ENCODE measurements at regions not wholly inside any gene's neighbourhood (a gene's known extent, or its start where the extent isn't known, plus 50 kb on each side); places are given as distances from the start of the nearest gene placed in this dataset.
"Not testable (repeated sequence)": the region's sequence is repeated elsewhere in the genome, so short reads cannot be mapped to it uniquely, and the experiment has no call there.

DNA sequence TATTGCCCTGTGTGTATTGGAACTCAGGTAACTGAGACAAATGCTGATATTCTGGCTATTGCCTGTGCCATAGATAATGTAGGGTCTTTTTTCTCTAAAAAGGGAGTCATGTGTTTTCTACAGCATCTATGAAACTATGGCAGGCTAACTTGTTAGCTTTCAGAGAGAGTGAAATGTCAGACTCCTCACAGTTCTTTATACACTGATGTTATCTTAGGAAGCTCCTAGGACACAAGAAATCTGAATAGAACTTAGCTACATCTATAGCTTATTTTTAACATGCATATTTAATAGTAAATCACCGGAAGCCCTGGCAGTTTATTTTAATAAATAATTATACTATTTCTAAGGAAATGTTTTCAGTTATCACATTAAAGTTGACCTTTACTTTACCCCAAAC, 369.6 kb downstream of the NAF1 start:
- in situ Hi-C loops (cut with HindIII; ENCODE audit: low pct_unique_long_range_greater_than_20kb, low sequenced_read_pairs) = no loop called here
- DNase-seq (ENCODE audit: low read depth, low spot score) = no peak

DNA sequence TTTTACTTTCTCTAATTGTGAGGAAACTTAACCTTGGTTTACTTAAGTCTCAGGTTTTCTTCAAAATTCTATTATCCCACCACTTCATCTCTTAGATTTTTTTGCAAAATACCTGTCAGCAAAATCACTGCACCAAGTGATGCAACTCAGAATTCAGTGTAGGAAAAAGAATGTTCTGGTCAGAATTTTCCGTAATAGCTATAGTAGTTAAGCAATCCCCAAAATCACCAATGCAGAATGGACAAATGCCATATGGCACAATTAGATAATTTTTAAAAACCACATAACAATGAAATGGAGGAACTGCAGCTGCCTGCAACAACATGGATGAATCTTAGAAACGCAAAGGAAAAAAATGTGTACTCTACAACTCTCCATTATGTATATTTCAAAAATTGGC, 373.1 kb downstream of the NAF1 start:
- in situ Hi-C loops (cut with HindIII; ENCODE audit: low pct_unique_long_range_greater_than_20kb, low sequenced_read_pairs) = no loop called here
- no peak for DNase-seq (ENCODE audit: low read depth, low spot score)

DNA sequence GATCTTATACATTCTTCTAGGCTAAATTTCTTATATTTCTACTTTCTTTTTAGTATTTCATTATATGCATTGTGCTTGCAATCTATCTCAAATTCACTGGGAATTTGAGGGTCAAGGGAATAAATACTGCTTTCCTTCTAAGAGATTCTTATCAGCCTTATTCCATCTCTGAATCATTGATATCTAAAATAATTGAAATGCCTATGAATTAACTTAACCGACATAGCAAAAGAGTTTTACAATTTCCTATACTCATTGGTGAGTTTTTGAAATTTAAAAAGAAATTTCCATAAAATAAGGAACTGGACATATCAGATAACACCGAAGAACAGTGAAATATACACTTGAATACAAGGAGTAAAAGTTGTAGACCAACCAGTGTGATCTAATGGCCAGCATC, 373.7 kb downstream of the NAF1 start:
- in situ Hi-C loops (cut with HindIII; ENCODE audit: low pct_unique_long_range_greater_than_20kb, low sequenced_read_pairs) = no loop called here
- no peak for DNase-seq (ENCODE audit: low read depth, low spot score)

DNA sequence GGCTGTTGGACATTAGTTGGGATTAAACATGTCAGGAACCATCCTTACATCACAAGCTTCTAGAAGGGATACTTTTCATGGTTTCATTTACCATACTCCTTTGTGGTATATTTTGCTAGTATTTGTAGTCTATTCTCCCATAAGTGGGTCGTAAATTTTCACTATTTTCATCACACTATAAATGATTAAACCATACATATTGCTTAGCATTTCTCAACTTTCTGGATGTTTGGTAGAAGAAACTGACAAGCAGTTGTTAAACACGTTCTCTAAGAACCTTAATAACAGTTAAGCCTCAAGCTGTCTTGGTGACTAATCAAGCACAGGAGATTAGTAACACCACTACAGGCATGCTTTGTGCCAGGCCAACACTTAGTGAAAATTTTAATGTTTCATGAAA, 375.5 kb downstream of the NAF1 start:
- in situ Hi-C loops (cut with HindIII; ENCODE audit: low pct_unique_long_range_greater_than_20kb, low sequenced_read_pairs) = no loop called here
- no peak for DNase-seq (ENCODE audit: low read depth, low spot score)

DNA sequence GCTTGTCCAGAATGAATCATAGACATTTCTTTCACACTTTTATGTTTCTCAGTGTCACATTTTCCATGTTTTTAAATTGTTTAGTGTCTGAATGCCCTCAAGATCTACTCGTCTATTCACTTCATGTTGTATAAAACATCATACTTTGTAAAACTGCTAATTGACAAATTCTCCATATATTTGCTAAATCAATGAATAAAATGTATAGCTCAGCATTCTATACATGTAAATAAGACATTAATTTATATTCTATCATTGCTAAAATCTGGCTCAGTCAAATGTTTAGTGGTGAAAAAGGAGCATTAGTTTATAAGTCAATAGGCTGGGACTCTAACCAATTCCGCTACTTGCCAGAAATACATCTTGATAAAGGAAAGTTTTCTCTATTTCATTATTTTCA, 379.6 kb downstream of the NAF1 start:
- in situ Hi-C loops (cut with HindIII; ENCODE audit: low pct_unique_long_range_greater_than_20kb, low sequenced_read_pairs) = no loop called here
- no peak for DNase-seq (ENCODE audit: low read depth, low spot score)

DNA sequence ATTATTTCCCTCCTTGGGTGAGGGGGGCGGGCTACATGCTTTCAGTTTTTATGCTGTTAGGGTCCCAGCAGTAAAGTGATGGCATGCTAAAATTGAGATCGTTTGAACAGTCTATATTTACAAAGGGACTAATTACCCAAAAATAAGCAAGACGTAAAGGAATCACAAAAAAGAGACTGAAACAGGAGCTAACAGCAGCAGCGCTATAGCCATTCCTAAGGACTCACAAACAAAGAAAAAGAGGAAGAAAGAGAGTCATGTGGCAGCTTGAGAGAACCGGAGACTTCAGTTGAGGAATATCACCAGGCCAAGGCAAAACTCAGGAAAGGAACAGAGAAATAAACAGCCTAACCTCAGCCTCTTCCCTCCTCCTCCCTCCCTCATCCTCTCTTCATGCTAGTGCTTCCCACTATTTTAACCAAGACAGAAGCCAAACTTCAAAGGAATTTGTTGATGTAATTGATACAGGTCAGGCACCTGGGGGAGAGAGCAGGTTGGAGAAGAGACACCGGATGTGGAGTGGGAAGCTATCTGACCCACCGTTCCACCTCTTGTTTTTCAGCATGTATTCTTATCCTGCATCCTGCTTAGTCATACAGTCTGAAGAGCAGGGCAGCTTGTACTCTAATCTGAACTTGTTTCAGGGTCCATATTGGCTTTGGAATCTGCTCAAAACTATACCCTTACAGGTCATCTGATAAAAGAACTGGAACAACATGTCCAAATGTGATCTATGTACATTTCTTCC, 383.7 kb downstream of the NAF1 start:
- in situ Hi-C loops (cut with HindIII; ENCODE audit: low pct_unique_long_range_greater_than_20kb, low sequenced_read_pairs) = no loop called here
- no peak for DNase-seq (ENCODE audit: low read depth, low spot score)

DNA sequence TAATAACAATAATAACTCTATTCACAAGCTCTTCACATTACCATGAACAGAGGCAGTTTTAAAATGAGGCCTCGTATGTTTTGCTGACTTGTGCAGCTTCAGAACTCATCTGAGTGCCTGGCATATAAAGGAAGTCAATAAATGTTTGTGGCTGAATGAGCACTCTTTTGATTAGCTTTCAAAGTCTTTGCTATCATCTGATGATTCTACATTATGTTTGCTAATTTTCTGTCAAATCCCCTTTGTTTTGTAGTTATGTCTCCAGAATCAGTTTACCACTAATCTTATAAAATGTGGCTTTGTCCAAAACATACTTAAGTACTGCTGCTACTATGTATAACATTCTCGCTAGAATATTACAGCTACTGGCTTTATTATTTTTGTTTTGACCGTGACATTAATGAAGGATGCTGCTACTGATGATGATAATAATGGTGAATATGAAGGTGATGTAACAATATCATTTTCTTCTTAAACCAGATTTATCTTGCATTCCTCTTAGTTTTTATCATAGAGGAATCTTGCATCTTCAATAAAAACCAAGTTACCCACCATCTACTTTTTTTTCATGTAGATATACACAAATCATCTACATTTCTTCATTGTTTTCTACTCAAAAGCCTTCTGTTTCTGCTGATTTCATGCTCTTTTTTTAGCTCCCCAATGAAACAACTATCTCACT, 384.5 kb downstream of the NAF1 start:
- in situ Hi-C loops (cut with HindIII; ENCODE audit: low pct_unique_long_range_greater_than_20kb, low sequenced_read_pairs) = no loop called here
- DNase-seq (ENCODE audit: low read depth, low spot score) = no peak

DNA sequence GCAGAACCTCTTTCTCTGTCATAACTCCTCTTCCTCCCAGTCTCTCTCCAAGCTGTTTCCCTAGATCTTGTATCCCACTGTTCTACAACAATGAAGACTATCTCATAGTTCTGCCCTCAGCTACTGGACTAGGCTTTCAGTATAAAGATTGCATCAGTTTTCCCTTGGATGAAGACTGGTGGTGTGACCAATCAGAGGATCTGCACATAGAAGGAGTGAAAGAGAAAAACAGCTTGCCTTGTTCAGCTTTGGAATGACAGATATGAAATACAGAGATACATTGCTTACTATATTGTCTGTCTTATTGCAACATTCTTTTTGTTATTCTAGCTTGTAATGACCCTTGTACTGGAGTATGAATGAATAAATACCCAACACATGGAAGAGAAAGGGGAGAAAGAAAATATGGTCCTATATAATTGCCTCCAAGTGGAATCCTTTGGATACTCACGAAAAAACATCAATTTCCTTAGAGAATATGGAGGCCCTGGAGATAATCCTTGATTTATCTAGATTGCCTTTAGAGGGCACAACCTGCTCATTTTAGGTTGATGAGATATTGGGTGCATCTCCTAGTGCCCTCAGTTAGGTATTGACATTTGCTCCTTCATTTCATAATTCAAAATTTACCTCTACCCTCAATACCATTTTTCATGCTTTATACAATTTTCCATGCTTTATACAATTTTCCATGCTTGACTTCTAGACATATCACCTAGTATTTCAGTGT, 395.8 kb downstream of the NAF1 start:
- in situ Hi-C loops (cut with HindIII; ENCODE audit: low pct_unique_long_range_greater_than_20kb, low sequenced_read_pairs) = no loop called here
- peak; percentile 3 for DNase-seq (ENCODE audit: low read depth, low spot score)

DNA sequence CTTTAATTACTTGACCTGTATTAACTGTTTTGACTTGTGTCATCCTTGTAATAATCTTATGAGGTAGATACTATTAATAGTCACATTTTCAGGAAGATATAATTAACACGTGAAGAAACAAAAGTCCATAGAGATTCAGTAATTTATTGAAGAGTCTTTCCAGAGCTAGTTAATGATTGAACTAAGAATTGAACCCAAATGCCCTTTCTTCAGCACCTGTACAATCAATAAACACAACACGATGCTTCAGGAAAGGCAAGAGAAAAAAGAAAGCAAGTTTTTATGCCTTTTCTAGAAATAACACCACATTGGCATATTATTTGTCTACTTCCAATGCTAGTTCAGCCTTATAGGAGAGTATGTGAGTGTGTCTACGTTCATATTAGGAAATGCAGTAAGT, 399.6 kb downstream of the NAF1 start:
- in situ Hi-C loops (cut with HindIII; ENCODE audit: low pct_unique_long_range_greater_than_20kb, low sequenced_read_pairs) = no loop called here
- DNase-seq (ENCODE audit: low read depth, low spot score) = no peak

DNA sequence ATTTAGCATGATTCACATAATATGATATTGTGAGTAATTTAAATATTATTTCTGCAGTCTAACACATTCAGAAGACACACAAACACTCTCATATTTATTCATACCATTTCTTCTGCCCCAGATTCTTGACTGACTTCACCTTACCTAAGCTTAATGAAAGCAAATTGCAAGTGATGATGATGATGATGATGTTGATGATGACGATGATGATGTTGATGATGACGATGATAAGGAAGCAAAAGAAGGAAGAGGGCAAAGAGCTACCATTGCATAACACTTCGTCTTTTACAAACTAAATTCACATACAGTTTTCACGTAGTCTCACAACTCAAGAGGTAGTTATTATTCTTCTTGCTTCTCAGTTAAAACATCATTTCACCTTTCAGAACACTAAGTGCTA, 404.7 kb downstream of the NAF1 start:
- in situ Hi-C loops (cut with HindIII; ENCODE audit: low pct_unique_long_range_greater_than_20kb, low sequenced_read_pairs) = no loop called here
- DNase-seq (ENCODE audit: low read depth, low spot score) = no peak

DNA sequence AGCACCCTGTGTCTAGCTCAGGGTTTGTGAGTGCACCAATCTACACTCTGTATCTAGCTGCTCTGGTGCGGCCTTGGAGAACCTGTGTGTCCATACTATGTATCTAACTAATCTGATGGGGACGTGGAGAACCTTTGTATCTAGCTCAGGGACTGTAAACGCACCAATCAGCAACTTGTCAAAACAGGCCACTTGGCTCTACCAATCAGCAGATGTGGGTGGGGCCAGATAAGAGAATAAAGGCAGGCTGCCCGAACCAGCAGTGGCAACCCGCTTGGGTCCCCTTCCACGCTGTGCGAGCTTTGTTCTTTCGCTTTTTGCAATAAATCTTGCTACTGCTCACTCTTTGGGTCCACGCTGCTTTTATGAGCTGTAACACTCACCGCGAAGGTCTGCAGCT, 426.5 kb downstream of the NAF1 start:
- in situ Hi-C loops (cut with HindIII; ENCODE audit: low pct_unique_long_range_greater_than_20kb, low sequenced_read_pairs); DNase-seq (ENCODE audit: low read depth, low spot score): not testable (repeated sequence)

DNA sequence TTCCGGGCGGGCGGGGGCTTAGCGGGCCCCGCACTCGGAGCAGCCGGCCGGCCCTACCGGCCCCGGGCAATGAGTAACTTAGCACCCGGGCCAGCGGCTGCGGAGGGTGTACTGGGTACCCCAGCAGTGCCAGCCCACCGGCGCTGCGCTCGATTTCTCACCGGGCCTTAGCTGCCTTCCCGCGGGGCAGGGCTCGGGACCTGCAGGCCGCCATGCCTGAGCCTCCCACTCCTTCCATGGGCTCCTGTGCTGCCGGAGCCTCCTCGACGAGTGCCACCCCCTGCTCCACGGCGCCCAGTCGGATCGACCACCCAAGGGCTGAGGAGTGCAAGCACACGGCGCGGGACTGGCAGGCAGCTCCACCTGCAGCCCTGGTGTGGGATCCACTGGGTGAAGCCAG, 427.1 kb downstream of the NAF1 start:
- DNase-seq (ENCODE audit: low read depth, low spot score) = not testable (repeated sequence)

DNA sequence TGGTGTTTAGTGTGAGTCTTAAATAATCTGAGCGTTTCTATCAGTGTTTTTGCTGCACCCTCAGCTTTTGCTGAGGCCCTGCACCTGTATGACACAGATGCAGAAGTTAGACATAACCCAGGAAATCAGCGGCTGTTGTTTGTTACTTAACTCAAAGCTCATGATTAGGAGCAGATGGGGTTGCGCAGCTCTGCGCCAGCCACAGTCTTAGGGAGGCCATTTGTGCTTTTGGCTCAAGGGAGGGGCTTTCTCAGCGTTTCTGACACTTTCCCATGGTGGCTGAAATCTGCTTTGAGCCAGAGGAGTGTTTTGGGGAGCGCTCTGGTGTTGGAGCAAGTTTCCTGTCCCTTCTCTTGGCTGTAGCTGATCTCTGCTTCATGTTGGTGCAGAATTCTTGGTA, 433.8 kb downstream of the NAF1 start:
- no peak for DNase-seq (ENCODE audit: low read depth, low spot score)
- in situ Hi-C loops (cut with HindIII; ENCODE audit: low pct_unique_long_range_greater_than_20kb, low sequenced_read_pairs) = no loop called here

More for the DNA sequence above, 427.1 kb downstream of the NAF1 start:
- in situ Hi-C loops (cut with HindIII; ENCODE audit: low pct_unique_long_range_greater_than_20kb, low sequenced_read_pairs) = not testable (repeated sequence)

DNA sequence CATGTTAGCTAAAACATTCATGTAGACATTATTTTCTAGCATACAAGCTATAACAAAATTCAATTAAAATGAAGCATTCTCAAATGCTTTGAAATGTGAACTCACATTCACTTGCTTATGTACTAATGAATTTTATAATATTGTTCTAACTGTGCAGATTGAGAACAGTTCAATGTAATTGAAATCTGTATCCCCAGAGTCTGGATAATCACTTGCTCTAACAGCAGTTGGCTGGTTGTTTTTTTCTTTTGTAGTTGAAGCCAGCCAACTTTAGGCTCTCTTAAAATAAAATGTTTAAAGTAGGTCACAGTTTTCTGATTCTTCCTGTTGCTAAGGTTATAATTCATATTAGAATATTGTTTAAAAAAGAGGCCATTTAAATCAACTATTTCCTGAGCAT, 438.9 kb downstream of the NAF1 start:
- no peak for DNase-seq (ENCODE audit: low read depth, low spot score)
- in situ Hi-C loops (cut with HindIII; ENCODE audit: low pct_unique_long_range_greater_than_20kb, low sequenced_read_pairs) = no loop called here

DNA sequence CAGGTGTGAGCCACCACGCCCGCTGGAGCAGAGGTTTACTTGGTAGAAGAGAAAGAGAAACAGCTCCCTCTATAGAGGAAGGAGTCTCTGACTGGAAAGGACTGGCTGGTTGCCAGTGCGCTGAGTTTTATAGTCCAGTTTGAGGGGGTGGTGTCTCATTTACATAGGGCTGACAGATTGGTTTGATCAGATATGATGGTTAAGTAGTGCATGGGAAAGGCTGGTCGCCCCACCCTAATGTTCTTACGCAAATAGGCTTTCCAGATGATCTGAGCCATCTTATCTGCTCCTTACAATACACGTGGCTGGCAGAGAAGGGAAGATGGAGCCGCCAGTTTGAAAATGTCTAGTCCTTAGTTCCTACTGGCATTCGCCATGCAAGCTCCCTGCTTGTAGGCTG, 439.5 kb downstream of the NAF1 start:
- peak; percentile 45 for DNase-seq (ENCODE audit: low read depth, low spot score)
- in situ Hi-C loops (cut with HindIII; ENCODE audit: low pct_unique_long_range_greater_than_20kb, low sequenced_read_pairs) = no loop called here

DNA sequence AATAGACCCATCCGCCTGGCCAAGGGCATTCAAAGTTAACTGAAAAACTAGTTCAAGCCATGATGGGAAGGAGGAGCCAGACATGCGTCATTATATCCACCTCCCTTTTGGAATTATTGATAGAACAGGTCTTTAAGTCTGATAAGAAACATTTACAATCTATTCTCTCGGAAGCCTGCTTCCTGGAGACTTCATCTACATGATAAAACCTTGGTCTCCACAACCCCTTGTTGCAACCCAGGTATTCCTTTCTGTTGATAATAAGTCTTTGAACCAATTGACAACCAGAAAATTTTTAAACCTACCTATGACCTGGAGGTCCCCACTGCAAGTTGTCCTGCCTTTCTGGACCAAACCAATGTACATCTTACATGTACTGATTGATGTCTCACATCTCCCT, 451.3 kb downstream of the NAF1 start:
- in situ Hi-C loops (cut with HindIII; ENCODE audit: low pct_unique_long_range_greater_than_20kb, low sequenced_read_pairs) = no loop called here
- no peak for DNase-seq (ENCODE audit: low read depth, low spot score)

DNA sequence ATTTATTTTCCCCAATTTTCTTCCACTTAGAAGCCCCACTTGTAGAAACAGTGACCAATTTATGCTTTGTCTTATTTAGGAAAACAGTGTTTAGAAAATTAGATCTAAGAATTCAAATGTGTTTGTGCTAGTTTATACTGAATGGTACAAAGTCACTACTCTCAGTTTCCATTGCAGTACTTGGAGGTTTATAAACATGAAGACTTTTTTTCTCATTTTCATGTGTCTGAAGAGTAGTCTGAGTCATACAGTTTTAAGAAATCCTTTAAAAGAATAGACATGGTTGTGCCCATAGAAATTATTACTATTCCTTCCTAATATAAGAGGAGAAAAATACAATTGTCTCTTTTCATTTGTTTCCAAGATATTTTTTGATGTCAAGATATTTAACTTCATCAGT, 458.7 kb downstream of the NAF1 start:
- no peak for DNase-seq (ENCODE audit: low read depth, low spot score)

DNA sequence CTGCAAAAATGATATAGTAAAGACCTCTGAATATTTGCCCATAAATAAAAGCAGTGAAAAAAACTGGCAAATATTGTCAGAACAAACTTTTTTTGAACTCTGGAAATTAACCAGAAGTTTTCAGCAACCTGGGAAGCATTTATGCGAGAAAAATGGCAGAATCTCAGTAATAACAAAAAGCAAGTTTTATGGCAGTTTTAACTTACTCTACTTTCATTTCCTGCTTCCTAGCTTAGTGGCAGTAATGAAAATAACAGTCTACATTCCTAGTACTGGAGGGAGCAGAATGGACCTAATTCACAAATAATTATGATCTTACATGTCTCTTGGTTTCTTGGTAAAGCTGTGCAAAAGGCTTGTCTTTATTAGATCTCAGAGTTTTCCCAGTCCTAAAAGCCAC, 460.1 kb downstream of the NAF1 start:
- in situ Hi-C loops (cut with HindIII; ENCODE audit: low pct_unique_long_range_greater_than_20kb, low sequenced_read_pairs) = no loop called here
- no peak for DNase-seq (ENCODE audit: low read depth, low spot score)

More for the DNA sequence above, 458.7 kb downstream of the NAF1 start:
- in situ Hi-C loops (cut with HindIII; ENCODE audit: low pct_unique_long_range_greater_than_20kb, low sequenced_read_pairs) = no loop called here

DNA sequence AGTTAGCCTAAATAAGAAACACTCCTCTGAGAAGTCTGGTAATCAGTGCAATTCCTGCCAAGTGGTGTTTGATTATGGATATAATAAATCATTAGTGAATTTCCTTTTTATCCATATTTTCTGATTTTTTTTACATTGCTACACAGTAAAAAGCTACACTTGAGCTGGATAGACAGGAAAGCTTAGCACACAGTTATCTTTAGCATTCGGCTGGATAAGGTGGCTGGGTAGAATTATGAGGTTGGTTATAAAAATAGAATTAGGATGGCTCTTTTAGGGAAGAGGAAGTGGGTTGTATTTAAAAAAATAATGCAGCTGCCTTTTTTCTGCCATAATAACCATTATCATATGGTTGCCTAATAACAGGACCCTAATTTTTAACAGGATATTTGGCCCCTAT, 460.6 kb downstream of the NAF1 start:
- no peak for DNase-seq (ENCODE audit: low read depth, low spot score)
- in situ Hi-C loops (cut with HindIII; ENCODE audit: low pct_unique_long_range_greater_than_20kb, low sequenced_read_pairs) = no loop called here
